HepG2 (cell line): ENCODE measurements at regions not wholly inside any gene's neighbourhood (a gene's known extent, or its start where the extent isn't known, plus 50 kb on each side); places are given as distances from the start of the nearest gene placed in this dataset.

Source experiments
- MYC ChIP-seq: sonication (generic); formaldehyde crosslinking; IDR thresholded peaks from 2 replicates; pipeline ENCODE4 v1.9.0; 2021; ENCODE audit warnings: missing genetic modification reagents, borderline replicate concordance
- TF ChIP-seq, protein P1 (sequence below): sonication (generic); formaldehyde crosslinking; IDR thresholded peaks from 2 replicates; pipeline ENCODE4 v1.5.0; 2020; ENCODE audit warnings: mild to moderate bottlenecking, missing genetic modification reagents, moderate library complexity

DNA sequence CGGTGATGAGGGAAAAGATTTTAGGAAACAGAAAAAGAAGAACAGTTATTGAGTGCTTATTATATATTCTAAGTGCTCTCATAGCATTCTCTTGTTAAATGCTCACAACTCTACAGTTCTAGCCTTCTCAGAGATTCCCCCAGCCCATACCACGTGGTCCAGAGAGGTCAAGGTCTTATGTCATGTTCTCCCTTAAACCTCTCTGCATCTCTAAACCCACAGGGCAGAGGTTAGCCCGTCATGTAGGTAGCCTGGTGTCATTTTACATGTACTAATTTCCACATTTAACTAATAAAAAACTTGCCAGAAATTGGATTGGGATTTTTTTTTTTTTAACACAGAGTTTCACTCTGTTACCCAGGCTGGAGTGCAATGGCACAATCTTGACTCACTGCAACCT, 178.0 kb downstream of the CEMIP2 start:
- TF ChIP-seq, protein P1, sequence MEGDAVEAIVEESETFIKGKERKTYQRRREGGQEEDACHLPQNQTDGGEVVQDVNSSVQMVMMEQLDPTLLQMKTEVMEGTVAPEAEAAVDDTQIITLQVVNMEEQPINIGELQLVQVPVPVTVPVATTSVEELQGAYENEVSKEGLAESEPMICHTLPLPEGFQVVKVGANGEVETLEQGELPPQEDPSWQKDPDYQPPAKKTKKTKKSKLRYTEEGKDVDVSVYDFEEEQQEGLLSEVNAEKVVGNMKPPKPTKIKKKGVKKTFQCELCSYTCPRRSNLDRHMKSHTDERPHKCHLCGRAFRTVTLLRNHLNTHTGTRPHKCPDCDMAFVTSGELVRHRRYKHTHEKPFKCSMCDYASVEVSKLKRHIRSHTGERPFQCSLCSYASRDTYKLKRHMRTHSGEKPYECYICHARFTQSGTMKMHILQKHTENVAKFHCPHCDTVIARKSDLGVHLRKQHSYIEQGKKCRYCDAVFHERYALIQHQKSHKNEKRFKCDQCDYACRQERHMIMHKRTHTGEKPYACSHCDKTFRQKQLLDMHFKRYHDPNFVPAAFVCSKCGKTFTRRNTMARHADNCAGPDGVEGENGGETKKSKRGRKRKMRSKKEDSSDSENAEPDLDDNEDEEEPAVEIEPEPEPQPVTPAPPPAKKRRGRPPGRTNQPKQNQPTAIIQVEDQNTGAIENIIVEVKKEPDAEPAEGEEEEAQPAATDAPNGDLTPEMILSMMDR, result no peak
- TF ChIP-seq MYC (CRISPR knock-in tag), result no peak
